ELF-1 (cell line): ENCODE measurements at regions not wholly inside any gene's neighbourhood (a gene's known extent, or its start where the extent isn't known, plus 50 kb on each side); places are given as distances from the start of the nearest gene placed in this dataset.

Source experiments
- DNase-seq: peaks from one replicate; pipeline ENCODE4 v3.0.0-alpha.2; 2016; ENCODE audit warnings: low read depth, low spot score

DNA sequence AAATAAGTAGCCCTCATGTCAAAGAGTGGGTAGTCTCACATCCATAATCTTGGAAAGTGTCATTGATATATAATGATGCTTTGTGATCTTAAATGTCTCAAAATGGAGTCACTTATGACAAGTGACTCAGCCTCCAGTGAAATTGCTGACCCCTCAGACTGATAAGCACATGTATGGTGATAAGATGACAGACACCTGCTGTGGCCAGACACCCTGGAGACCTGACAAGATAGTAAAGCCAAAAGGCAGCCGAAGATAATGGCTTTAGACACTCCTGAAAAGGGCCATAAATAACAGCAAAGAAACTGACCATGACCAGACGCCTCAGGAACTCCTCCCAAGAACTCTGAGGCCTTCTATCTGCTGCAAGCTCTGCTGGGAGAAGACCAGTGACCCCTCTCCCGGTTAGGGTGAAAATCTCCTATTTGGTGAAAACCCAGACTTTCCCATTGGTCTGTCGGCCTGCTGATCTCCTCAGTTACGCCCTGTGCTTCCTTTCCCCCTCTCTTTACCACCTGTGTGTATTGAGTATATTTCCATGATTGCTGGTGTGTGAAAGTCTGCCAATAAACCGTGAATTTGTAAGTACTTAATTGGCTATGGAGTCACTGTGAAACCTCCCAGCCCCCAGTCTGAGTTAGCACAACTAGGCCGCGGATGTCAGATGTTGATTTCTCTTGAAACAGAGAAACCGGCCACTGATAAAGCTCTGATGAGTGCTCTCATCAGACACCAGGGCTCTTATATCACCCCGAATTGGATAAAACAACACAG lies 226.7 kb upstream of the MYOCD start:
- DNase-seq = peak; percentile 68

GRCh38 chr17:12445331-12445730 lies 220.4 kb upstream of the MYOCD start:
- no peak for DNase-seq

GRCh38 chr17:12457493-12457892 lies 208.2 kb upstream of the MYOCD start:
- DNase-seq = no peak

GRCh38 chr17:12459736-12460135 lies 206.0 kb upstream of the MYOCD start:
- no peak for DNase-seq

- DNase-seq = no peak
Observed at GRCh38 chr17:12463102-12463501, 202.6 kb upstream of the MYOCD start.

DNA sequence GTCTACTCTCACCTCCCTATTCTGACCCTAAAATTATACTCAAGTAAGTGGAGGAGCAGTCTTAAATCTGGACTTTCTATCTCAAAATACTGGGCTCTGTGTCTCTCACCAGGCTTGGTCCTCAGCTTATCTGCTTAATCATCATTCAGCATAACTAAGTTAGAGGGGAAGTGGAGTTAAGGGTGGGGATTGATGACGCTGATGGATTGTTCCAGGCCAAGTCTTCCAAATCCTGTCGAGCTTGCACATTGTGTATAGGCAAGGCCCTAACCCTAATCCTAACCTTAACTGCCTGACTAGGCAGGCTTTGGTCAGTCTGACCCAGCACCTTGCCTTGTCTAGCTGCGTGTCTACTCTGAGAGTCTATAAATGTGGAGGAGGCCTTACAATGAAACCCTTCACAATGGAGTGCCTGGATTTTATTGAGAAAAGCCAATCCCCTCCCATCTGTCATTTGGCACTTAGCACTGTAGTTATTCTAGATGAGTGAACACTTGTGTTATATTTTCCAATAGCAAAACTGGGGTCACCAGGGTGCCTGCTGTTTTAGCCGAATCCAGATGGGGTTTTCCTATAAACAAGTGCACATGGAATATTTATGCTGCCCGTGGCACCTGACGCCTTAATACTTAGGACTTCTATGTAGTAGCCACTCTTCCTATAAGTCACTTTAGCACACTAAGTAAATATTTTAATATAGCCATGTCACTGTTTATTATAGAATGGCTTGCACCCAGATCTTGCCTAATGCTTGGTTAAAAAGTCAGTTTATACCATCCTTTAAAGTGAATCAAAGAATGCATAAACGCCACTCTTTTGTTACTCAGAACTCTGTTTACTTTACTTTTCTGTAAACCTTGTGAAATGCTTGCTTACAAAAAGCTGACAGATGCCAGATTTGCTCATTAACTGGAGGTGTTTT lies 193.2 kb upstream of the MYOCD start:
- DNase-seq = no peak

DNA sequence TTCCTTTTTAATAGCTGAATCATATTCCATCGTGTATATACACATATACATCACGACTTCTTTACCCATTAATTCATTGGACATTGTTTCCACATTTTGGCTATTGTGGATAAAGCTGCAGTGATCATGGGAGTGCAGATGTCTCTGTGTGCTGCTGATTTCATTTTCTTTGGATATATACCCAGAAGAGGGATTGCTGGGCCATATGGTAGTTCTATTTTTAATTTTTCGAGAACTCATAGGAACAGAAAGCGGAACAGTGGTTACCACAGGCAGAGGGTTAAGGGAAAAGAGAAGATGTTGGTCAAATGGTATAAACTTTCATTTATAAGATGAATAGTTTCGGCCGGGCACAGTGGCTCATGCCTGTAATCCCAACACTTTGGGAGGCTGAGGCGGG lies 187.4 kb upstream of the MYOCD start:
- DNase-seq = no peak

DNA sequence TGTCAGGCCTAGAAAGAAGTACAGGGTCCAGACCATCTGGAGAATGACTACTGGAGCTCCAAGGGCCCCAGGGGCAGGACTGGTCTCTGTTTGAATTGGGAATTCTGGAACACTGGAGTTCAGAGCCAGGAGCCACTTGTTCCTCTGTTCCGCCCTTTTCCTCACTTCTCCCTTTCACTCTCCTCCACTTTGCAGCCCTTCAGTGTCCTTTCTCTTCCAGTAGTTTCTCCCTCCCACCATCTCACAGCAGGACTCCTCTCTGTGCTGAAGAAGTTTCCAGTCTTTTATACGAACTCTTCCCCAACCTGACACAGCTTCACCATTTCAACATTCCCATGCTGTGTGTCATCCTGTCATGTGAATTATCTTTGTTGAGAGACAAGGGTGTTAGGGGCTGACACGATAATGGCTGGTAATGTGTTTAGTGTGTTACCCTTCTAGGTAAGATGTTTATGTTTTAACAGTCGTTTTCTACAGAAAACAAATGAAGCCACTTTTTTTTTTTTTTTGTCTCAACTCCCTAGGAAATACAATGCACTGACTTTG lies 180.3 kb upstream of the MYOCD start:
- peak; percentile 22 for DNase-seq

DNA sequence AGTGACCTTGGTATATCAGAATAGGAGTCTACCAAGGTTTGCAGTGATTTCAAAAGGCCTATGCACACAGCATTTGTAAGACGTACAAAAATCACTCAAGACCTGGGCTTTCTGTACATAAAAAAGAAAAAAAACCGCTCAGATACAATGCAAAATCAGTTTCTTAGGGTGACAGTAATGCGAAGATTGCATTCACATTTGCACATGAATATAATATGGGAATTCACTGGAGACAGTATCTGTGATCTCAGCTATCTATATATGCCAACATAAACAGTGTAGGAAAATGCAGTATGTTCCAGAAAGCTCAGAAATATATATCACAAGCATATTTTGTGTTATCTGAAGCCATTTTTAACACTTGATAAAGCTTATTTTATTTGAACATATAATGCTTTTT lies 176.4 kb upstream of the MYOCD start:
- DNase-seq = no peak

- DNase-seq = no peak
Observed at GRCh38 chr17:12492450-12492849, 173.2 kb upstream of the MYOCD start.

GRCh38 chr17:12505866-12506265 lies 159.8 kb upstream of the MYOCD start:
- no peak for DNase-seq

- no peak for DNase-seq
Observed at GRCh38 chr17:12507026-12507595, 158.6 kb upstream of the MYOCD start.

- DNase-seq = no peak
Observed at GRCh38 chr17:12509801-12510200, 155.9 kb upstream of the MYOCD start.

- DNase-seq = no peak
Observed at GRCh38 chr17:12510535-12510934, 155.2 kb upstream of the MYOCD start.

- no peak for DNase-seq
Observed at GRCh38 chr17:12512694-12513355, 152.9 kb upstream of the MYOCD start.

GRCh38 chr17:12514596-12514995 lies 151.1 kb upstream of the MYOCD start:
- no peak for DNase-seq

- DNase-seq = no peak
Observed at GRCh38 chr17:12519956-12520594, 145.6 kb upstream of the MYOCD start.

DNA sequence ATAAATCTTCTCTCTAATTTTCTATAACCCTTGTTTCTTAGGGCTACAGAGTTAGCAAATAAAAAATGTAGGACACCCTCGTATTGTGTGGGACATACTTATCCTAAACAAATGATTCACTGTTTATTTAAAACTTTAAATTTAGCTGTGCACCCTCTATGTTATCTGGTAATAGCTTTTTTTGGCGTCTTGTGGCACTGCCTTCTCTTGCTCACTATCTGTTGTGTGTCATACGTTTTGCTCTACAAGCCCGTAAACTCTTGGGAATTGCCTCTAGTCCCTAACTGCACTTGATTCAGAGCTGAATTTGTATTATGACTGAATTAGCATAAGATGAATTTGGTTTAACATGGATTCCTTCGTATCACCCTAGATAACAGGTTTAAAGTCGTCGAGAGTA lies 144.3 kb upstream of the MYOCD start:
- no peak for DNase-seq

- DNase-seq = no peak
Observed at GRCh38 chr17:12522336-12522735, 143.4 kb upstream of the MYOCD start.

DNA sequence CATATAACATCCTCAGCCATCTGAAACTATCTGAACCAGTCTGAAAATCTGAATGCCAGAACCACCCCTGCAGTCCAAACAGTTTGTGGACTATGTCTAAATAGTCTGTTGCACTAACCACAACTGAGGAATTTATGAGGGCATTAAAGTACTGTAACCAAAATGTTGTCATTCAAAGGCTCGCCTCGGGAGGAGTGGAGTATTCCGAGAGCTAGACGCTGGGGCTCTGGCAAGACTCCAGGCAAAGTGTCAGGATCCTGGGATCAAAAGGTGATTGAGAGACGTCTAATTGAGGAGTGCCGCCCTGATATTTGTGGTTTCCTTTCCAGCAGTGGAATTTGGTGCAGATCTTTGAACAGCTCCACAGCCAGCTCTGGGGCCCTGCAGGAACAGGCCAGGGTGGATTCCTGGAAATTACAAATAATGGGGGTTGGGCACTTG lies 142.9 kb upstream of the MYOCD start:
- peak; percentile 96 for DNase-seq

DNA sequence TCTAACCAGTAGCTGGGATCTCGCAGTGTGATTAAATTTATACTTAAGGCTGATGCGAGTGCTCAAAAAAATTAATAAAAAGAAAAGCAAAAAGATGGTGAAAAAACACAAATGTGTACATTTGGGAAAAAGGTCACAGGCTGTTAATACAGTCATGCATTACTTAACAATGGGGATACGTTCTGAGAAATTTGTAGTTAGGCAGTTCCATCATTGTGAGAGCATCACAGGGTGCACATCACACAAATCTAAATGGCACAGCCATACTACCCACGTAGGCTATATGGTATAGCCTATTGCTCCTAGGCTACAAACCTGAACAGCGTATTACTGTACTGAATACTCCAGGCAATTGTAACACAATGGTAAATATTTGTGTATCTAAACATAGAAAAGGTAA lies 142.4 kb upstream of the MYOCD start:
- no peak for DNase-seq
